NOMO-1 treated with DMSO at 0.1 percent for 48 hours (cell line): ENCODE measurements at regions not wholly inside any gene's neighbourhood (a gene's known extent, or its start where the extent isn't known, plus 50 kb on each side); places are given as distances from the start of the nearest gene placed in this dataset.

Experiments used
- DNase-seq: peaks from one replicate; lab custom pipeline; 2025; ENCODE audit not compliant: unreplicated experiment; lab: John Stamatoyannopoulos, UW

GRCh38 chr15:70258369-70259027 is 160.8 kb upstream of the TLE3 start:
- DNase-seq, result no peak

- peak; percentile 20 for DNase-seq
Observed at GRCh38 chr15:70257573-70258248, 160.0 kb upstream of the TLE3 start.

GRCh38 chr15:70257047-70257446 is 159.3 kb upstream of the TLE3 start:
- DNase-seq, result no peak

- no peak for DNase-seq
Observed at GRCh38 chr15:70254311-70254869, 156.7 kb upstream of the TLE3 start.

- no peak for DNase-seq
Observed at GRCh38 chr15:70253461-70254156, 155.9 kb upstream of the TLE3 start.

- no peak for DNase-seq
Observed at GRCh38 chr15:70252951-70253320, 155.2 kb upstream of the TLE3 start.

GRCh38 chr15:70252056-70252950 is 154.6 kb upstream of the TLE3 start:
- DNase-seq, result no peak

- DNase-seq, result no peak
Observed at GRCh38 chr15:70251246-70251990, 153.7 kb upstream of the TLE3 start.

GRCh38 chr15:70250208-70251201 is 152.8 kb upstream of the TLE3 start:
- no peak for DNase-seq

GRCh38 chr15:70249616-70250015 is 151.9 kb upstream of the TLE3 start:
- DNase-seq, result no peak

- DNase-seq, result no peak
Observed at GRCh38 chr15:70248116-70249025, 150.7 kb upstream of the TLE3 start.

- DNase-seq, result no peak
Observed at GRCh38 chr15:70247281-70247680, 149.6 kb upstream of the TLE3 start.

GRCh38 chr15:70246623-70247220 is 149.0 kb upstream of the TLE3 start:
- peak; percentile 13 for DNase-seq

GRCh38 chr15:70245932-70246622 is 148.4 kb upstream of the TLE3 start:
- no peak for DNase-seq

GRCh38 chr15:70244978-70245542 is 147.3 kb upstream of the TLE3 start:
- DNase-seq, result no peak

GRCh38 chr15:70243686-70244540 is 146.2 kb upstream of the TLE3 start:
- DNase-seq, result no peak
